ENCODE measurements at regions not wholly inside any gene's neighbourhood (a gene's known extent, or its start where the extent isn't known, plus 50 kb on each side); places are given as distances from the start of the nearest gene placed in this dataset.
"Not testable (repeated sequence)": the region's sequence is repeated elsewhere in the genome, so short reads cannot be mapped to it uniquely, and the experiment has no call there.

- DNase-seq, result no peak
These were observed 50.2 kb upstream of the CPNE4 start for GRCh38 chr3:132084982-132085381.

GRCh38 chr3:132087356-132087755, 52.5 kb upstream of the CPNE4 start:
- no peak for DNase-seq

- no peak for DNase-seq
These were observed 53.5 kb upstream of the CPNE4 start for GRCh38 chr3:132088291-132088690.

GRCh38 chr3:132090921-132091320, 56.1 kb upstream of the CPNE4 start:
- DNase-seq, result no peak

- DNase-seq, result no peak
These were observed 81.8 kb upstream of the CPNE4 start for GRCh38 chr3:132116601-132117000.

- DNase-seq, result no peak
These were observed 82.8 kb upstream of the CPNE4 start for GRCh38 chr3:132117642-132118041.

- no peak for DNase-seq
These were observed 84.7 kb upstream of the CPNE4 start for GRCh38 chr3:132119531-132119930.

GRCh38 chr3:132124096-132124495, 89.3 kb upstream of the CPNE4 start:
- no peak for DNase-seq

- no peak for DNase-seq
These were observed 90.0 kb upstream of the CPNE4 start for GRCh38 chr3:132124651-132125284.

- DNase-seq, result peak; percentile 88
These were observed 99.8 kb upstream of the CPNE4 start for GRCh38 chr3:132134611-132135010.

GRCh38 chr3:132135628-132136333, 101.0 kb upstream of the CPNE4 start:
- DNase-seq, result peak; percentile 96

GRCh38 chr3:132136334-132136716, 101.5 kb upstream of the CPNE4 start:
- no peak for DNase-seq

GRCh38 chr3:132136902-132137301, 102.1 kb upstream of the CPNE4 start:
- DNase-seq, result not testable (repeated sequence)

- DNase-seq, result no peak
These were observed 111.0 kb upstream of the CPNE4 start for GRCh38 chr3:132145833-132146232.

- DNase-seq, result no peak
These were observed 119.8 kb upstream of the CPNE4 start for GRCh38 chr3:132154619-132155018.

GRCh38 chr3:132159145-132159544, 124.3 kb upstream of the CPNE4 start:
- DNase-seq, result no peak

- DNase-seq, result no peak
These were observed 125.4 kb upstream of the CPNE4 start for GRCh38 chr3:132160198-132160597.

- no peak for DNase-seq
These were observed 126.8 kb upstream of the CPNE4 start for GRCh38 chr3:132161608-132162007.

GRCh38 chr3:132164469-132165092, 129.8 kb upstream of the CPNE4 start:
- DNase-seq, result no peak

- DNase-seq, result no peak
These were observed 133.1 kb upstream of the CPNE4 start for GRCh38 chr3:132167870-132168269.

GRCh38 chr3:132174500-132174899, 139.7 kb upstream of the CPNE4 start:
- no peak for DNase-seq

GRCh38 chr3:132180337-132180791, 136.8 kb upstream of the ACP3 start:
- peak; percentile 37 for DNase-seq

GRCh38 chr3:132183811-132184210, 133.4 kb upstream of the ACP3 start:
- no peak for DNase-seq

- no peak for DNase-seq
These were observed 129.5 kb upstream of the ACP3 start for GRCh38 chr3:132187746-132188145.

Data from kidney glomerular epithelial cell (primary cell).